ENCODE measurements at regions not wholly inside any gene's neighbourhood (a gene's known extent, or its start where the extent isn't known, plus 50 kb on each side); places are given as distances from the start of the nearest gene placed in this dataset.

- no peak for TF ChIP-seq CTCF (IDR thresholded peaks at IDR 0.05; ENCODE audit: poor library complexity)
- TF ChIP-seq EZH2phosphoT487 (IDR thresholded peaks at IDR 0.05; ENCODE audit: low read depth, severe bottlenecking, unreplicated experiment) = no peak
Measured at GRCh38 chr15:94079459-94079858, 151.9 kb upstream of the MCTP2 start.

Data from hepatocyte (in vitro differentiated cells).